Mucosa of descending colon (tissue), 3 donors: ENCODE measurements at regions not wholly inside any gene's neighbourhood (a gene's known extent, or its start where the extent isn't known, plus 50 kb on each side); places are given as distances from the start of the nearest gene placed in this dataset.

ENCODE experiments used
- ATAC-seq: fragments of 200-7000 bp; cut with Tn5 transposase; one replicate; pipeline ENCODE4 v1.9.1; 2020; ENCODE audit warnings: mild to moderate bottlenecking, moderate library complexity
- DNase-seq, 3 donors: peaks; one replicate each; pipeline ENCODE4 v3.0.0-alpha.2; 2020
- H3K36me3 ChIP-seq: fragments of 200-600 bp; one replicate; pipeline ENCODE4 v1.8.0; 2021; ENCODE audit warnings: low read depth, mild to moderate bottlenecking
- H3K4me1 ChIP-seq: fragments of 200-600 bp; one replicate; pipeline ENCODE4 v1.8.0; 2021; ENCODE audit warnings: low read depth, mild to moderate bottlenecking
- H3K4me3 ChIP-seq: fragments of 200-600 bp; one replicate; pipeline ENCODE4 v1.8.0; 2021; ENCODE audit warnings: mild to moderate bottlenecking
- H3K9me3 ChIP-seq: fragments of 200-600 bp; one replicate; pipeline ENCODE4 v1.8.0; 2021; ENCODE audit warnings: mild to moderate bottlenecking
- CTCF ChIP-seq: fragments of 200-600 bp; IDR thresholded peaks from one replicate; pipeline ENCODE4 v1.8.0; 2022; ENCODE audit warnings: antibody characterized with exemption, mild to moderate bottlenecking
- intact Hi-C, 2 donors: fragments of 100-400 bp; cut with DNase I in 1 of 2; cut with micrococcal nuclease in 1 of 2; formaldehyde crosslinking; loops; one replicate each; pipeline versions ENCODE4 v1.11.0 to v1.11.1; 2022; cut with DNase I, micrococcal nuclease
- donor health status: DM: no; HTN: no; CAD: no; lungs with moderate emphysema.
- donor health status: DM: no; HTN: no; CAD: no.
- donor health status: DM: no; HTN: yes; CAD: no.

- DNase-seq (peak in 1 of 3 donors; percentile 5), ATAC-seq (peak; percentile 66)
- H3K9me3 ChIP-seq = no peaks in the 10 kb centered on the region
- H3K4me3 ChIP-seq = no peak overlapping the region
- intact Hi-C loops = no loop called here
- no peaks in the 10 kb centered on the region for H3K36me3 ChIP-seq
- TF ChIP-seq CTCF = no peak
- H3K4me1 ChIP-seq = no peaks in the 10 kb centered on the region
Observed at GRCh38 chr5:103375863-103376591, 117.5 kb downstream of the MACIR start.

- H3K36me3 ChIP-seq = no peaks in the 10 kb centered on the region
- no peaks in the 10 kb centered on the region for H3K4me1 ChIP-seq
- no peaks in the 10 kb centered on the region for H3K9me3 ChIP-seq
- intact Hi-C loops = no loop called here
- H3K4me3 ChIP-seq = no peak overlapping the region
- no peak for DNase-seq
- ATAC-seq = no peak
- TF ChIP-seq CTCF = no peak
Observed at GRCh38 chr5:103375350-103375749, 116.8 kb downstream of the MACIR start.

DNA sequence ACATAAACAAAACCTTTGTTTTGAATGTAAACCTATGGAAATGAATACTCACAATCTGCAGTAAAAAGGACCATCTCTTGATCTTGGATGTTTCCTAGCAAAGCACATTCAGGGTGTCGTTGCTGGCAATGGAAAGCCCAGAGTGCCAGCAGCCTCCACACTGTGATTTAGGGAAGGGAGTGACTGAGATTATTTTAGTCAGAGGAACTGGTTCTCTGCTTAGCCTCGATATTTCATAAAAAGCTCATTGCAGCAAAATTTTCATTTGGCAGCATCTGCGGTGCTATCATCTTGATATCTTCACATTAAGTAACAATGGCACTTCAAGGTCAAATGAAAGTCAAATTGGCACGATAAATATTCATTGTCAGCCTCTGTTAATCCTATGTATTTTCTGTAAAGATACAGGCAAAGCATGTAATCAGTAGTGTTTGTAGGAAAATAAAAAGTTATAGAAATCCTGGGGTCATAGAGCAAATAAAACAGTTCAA lies 116.0 kb downstream of the MACIR start:
- Histone ChIP-seq H3K36me3 (no peaks in the 10 kb centered on the region), H3K4me1 (no peaks in the 10 kb centered on the region), H3K4me3 (no peak overlapping the region), H3K9me3 (no peaks in the 10 kb centered on the region)
- TF ChIP-seq CTCF = no peak
- intact Hi-C loops = no loop called here
- DNase-seq (no peak), ATAC-seq (no peak)

DNA sequence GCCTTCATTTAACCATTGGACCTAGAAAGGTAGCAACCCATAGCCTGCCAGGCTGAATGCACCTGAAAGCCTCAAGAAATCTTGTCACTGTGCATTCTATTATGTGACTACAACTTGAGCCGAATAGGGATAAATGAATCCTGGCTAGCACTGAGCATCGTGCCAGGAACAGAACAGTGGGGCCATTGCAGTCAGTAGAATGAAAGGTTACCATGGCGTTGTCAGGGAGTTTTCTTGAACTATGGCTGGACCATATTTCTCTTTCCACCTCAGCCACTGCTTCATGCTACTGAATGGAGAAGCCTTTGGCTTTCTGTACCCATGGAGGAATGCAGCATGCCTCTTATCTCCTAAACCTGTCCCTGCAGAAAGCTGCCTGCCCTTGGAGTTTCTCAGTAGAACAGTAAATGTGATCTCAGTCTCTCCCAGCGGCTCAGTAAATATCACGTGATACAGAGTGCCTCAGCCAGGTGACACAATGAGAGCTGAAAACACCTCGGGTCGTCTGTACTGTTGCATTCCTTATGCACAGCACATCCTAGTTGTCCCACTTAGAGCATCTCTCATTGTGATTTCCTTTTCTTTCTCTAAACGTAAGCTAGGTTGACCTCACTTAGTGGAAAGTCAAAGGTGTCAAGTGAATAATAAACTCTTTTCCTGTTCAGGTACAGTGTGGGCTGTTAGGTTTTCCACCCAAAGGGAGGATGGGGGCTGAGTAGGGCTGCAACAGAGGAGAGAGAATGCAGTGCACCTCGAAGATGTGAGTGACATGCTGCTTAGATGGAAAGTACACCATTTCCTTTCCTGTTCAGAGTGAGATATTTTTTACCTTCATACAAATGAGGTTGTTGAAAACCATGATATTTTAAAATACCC lies 115.3 kb downstream of the MACIR start:
- no peak for TF ChIP-seq CTCF
- Histone ChIP-seq H3K4me3 (no peak overlapping the region), H3K4me1 (no peaks in the 10 kb centered on the region), H3K9me3 (no peaks in the 10 kb centered on the region), H3K36me3 (no peaks in the 10 kb centered on the region)
- intact Hi-C loops = no loop called here
- DNase-seq (no peak), ATAC-seq (peak; percentile 34)

DNA sequence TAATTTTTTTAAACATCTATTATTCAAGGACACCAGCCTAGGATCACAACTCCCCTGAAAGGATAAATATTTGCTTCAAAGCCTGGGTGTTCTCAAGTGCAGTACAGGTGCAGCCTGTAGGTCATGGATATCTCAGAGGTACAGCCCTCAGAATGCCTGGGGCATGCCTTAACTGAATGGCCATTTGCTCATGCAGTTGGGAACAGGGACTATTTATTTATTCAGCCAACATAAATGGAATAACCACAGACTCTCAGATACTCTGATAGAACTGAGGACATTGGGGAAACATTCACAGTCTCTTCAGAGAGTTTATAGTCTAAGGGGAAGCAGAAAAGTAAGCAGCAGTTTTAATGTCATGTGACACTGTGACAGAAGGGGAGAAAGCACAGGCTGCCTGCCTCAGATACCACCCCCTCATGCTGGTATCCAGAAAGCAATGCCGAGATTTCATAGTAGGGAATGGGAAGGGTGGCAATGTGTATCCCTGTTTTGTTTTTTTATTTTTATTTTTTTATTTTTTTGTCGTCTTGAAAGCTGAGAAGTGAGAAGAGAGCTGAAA lies 112.6 kb downstream of the MACIR start:
- H3K4me3 ChIP-seq = no peak overlapping the region
- no peaks in the 10 kb centered on the region for H3K9me3 ChIP-seq
- TF ChIP-seq CTCF = no peak
- no peaks in the 10 kb centered on the region for H3K4me1 ChIP-seq
- H3K36me3 ChIP-seq = no peaks in the 10 kb centered on the region
- no peak for ATAC-seq
- intact Hi-C loops = no loop called here
- DNase-seq = no peak
